ENCODE measurements at regions not wholly inside any gene's neighbourhood (a gene's known extent, or its start where the extent isn't known, plus 50 kb on each side); places are given as distances from the start of the nearest gene placed in this dataset.

GRCh38 chr20:57867807-57868206, 158.0 kb upstream of the PMEPA1 start:
- intact Hi-C loops (cut with DNase I), result no loop called here
- no peak for TF ChIP-seq CTCF (IDR thresholded peaks at IDR 0.05)
- Histone ChIP-seq H3K9me3 (no peaks in the 10 kb centered on the region), H3K27me3 (no peaks in the 10 kb centered on the region), H3K4me1 (no peaks in the 10 kb centered on the region), H3K4me3 (no peak overlapping the region), H3K36me3 (no peaks in the 10 kb centered on the region), H3K27ac (no peak overlapping the region)
- no peak for DNase-seq (ENCODE audit: low spot score in 2 of 2)

- intact Hi-C loops (cut with DNase I), result no loop called here
- Histone ChIP-seq H3K27ac (no peak overlapping the region), H3K9me3 (no peaks in the 10 kb centered on the region), H3K4me1 (no peaks in the 10 kb centered on the region), H3K36me3 (no peaks in the 10 kb centered on the region), H3K4me3 (no peak overlapping the region), H3K27me3 (no peaks in the 10 kb centered on the region)
- no peak for TF ChIP-seq CTCF (IDR thresholded peaks at IDR 0.05)
- no peak for DNase-seq (ENCODE audit: low spot score in 2 of 2)
Measured at GRCh38 chr20:57867181-57867803, 157.5 kb upstream of the PMEPA1 start.

- Histone ChIP-seq H3K27me3 (no peaks in the 10 kb centered on the region), H3K4me3 (no peak overlapping the region), H3K36me3 (no peaks in the 10 kb centered on the region), H3K27ac (no peak overlapping the region), H3K9me3 (no peaks in the 10 kb centered on the region), H3K4me1 (no peaks in the 10 kb centered on the region)
- no peak for TF ChIP-seq CTCF (IDR thresholded peaks at IDR 0.05)
- DNase-seq (ENCODE audit: low spot score in 2 of 2), result no peak
- intact Hi-C loops (cut with DNase I), result no loop called here
Measured at GRCh38 chr20:57866250-57867106, 156.7 kb upstream of the PMEPA1 start.

- no peaks in the 10 kb centered on the region for H3K9me3 ChIP-seq
- no peaks in the 10 kb centered on the region for H3K27me3 ChIP-seq
- DNase-seq (ENCODE audit: low spot score in 2 of 2), result no peak
- intact Hi-C loops (cut with DNase I), result no loop called here
- H3K4me3 ChIP-seq, result no peak overlapping the region
- H3K4me1 ChIP-seq, result no peaks in the 10 kb centered on the region
- H3K36me3 ChIP-seq, result no peaks in the 10 kb centered on the region
- no peak overlapping the region for H3K27ac ChIP-seq
- no peak for TF ChIP-seq CTCF (IDR thresholded peaks at IDR 0.05)
Measured at GRCh38 chr20:57865266-57865665, 155.5 kb upstream of the PMEPA1 start.

- TF ChIP-seq CTCF (IDR thresholded peaks at IDR 0.05), result no peak
- Histone ChIP-seq H3K4me3 (no peak overlapping the region), H3K4me1 (no peaks in the 10 kb centered on the region), H3K36me3 (no peaks in the 10 kb centered on the region), H3K27me3 (no peaks in the 10 kb centered on the region), H3K9me3 (no peaks in the 10 kb centered on the region), H3K27ac (no peak overlapping the region)
- intact Hi-C loops (cut with DNase I), result no loop called here
- DNase-seq (ENCODE audit: low spot score in 2 of 2), result no peak
Measured at GRCh38 chr20:57860576-57860975, 150.8 kb upstream of the PMEPA1 start.

Data from ascending aorta (tissue), 2 donors.